ENCODE measurements at regions not wholly inside any gene's neighbourhood (a gene's known extent, or its start where the extent isn't known, plus 50 kb on each side); places are given as distances from the start of the nearest gene placed in this dataset.

- TF ChIP-seq TSHZ2 (CRISPR knock-in tag; IDR thresholded peaks at IDR 0.05), result no peak
These were observed 1381.5 kb upstream of the TENM4 start (continued) for GRCh38 chr11:80822308-80822707.

GRCh38 chr11:80819271-80819670 is 1378.4 kb upstream of the TENM4 start:
- no peak for ATAC-seq

GRCh38 chr11:80816966-80817365 is 1376.1 kb upstream of the TENM4 start:
- ATAC-seq, result no peak
- TF ChIP-seq TSHZ2 (CRISPR knock-in tag; IDR thresholded peaks at IDR 0.05), result no peak
- no peak for TF ChIP-seq ZNF70 (CRISPR knock-in tag; IDR thresholded peaks at IDR 0.05)
- TF ChIP-seq POU6F1 (CRISPR knock-in tag; IDR thresholded peaks at IDR 0.05; ENCODE audit: borderline replicate concordance, low read depth), result no peak
- no peak for TF ChIP-seq RARB (CRISPR knock-in tag; IDR thresholded peaks at IDR 0.05)
- no peak for TF ChIP-seq PPARA (CRISPR knock-in tag; IDR thresholded peaks at IDR 0.05; ENCODE audit: borderline replicate concordance)
- no peak for TF ChIP-seq ZC3H10 (CRISPR knock-in tag; IDR thresholded peaks at IDR 0.05)
- no peak for TF ChIP-seq GLIS3 (CRISPR knock-in tag; IDR thresholded peaks at IDR 0.05)
- no peak for TF ChIP-seq ZNF8 (CRISPR knock-in tag; IDR thresholded peaks at IDR 0.05)
- no peak for TF ChIP-seq SNAI2 (CRISPR knock-in tag; IDR thresholded peaks at IDR 0.05)
- no peak for TF ChIP-seq TOX (CRISPR knock-in tag; IDR thresholded peaks at IDR 0.05; ENCODE audit: borderline replicate concordance)
- no peak for TF ChIP-seq CSRNP3 (CRISPR knock-in tag; IDR thresholded peaks at IDR 0.05)
- TF ChIP-seq ZFP30 (CRISPR knock-in tag; IDR thresholded peaks at IDR 0.05), result no peak
- no peak for TF ChIP-seq OSR1 (CRISPR knock-in tag; IDR thresholded peaks at IDR 0.05)

More at GRCh38 chr11:80819271-80819670, 1378.4 kb upstream of the TENM4 start:
- TF ChIP-seq ZC3H10 (CRISPR knock-in tag; IDR thresholded peaks at IDR 0.05), result no peak

GRCh38 chr11:80816454-80816847 is 1375.6 kb upstream of the TENM4 start:
- no peak for ATAC-seq
- no peak for TF ChIP-seq ESRRG (CRISPR knock-in tag; IDR thresholded peaks at IDR 0.05)
- TF ChIP-seq ZC3H10 (CRISPR knock-in tag; IDR thresholded peaks at IDR 0.05), result no peak
- TF ChIP-seq ZNF8 (CRISPR knock-in tag; IDR thresholded peaks at IDR 0.05), result no peak
- no peak for TF ChIP-seq ZFP30 (CRISPR knock-in tag; IDR thresholded peaks at IDR 0.05)
- no peak for TF ChIP-seq OSR1 (CRISPR knock-in tag; IDR thresholded peaks at IDR 0.05)
- no peak for TF ChIP-seq TSHZ2 (CRISPR knock-in tag; IDR thresholded peaks at IDR 0.05)
- no peak for TF ChIP-seq PPARA (CRISPR knock-in tag; IDR thresholded peaks at IDR 0.05; ENCODE audit: borderline replicate concordance)
- TF ChIP-seq RARB (CRISPR knock-in tag; IDR thresholded peaks at IDR 0.05), result no peak
- no peak for TF ChIP-seq SNAI2 (CRISPR knock-in tag; IDR thresholded peaks at IDR 0.05)

Measured in SK-N-SH treated with all-trans-retinoic acid at 6 μM for 48 hours (cell line).